HUES64 (cell line): ENCODE measurements at regions not wholly inside any gene's neighbourhood (a gene's known extent, or its start where the extent isn't known, plus 50 kb on each side); places are given as distances from the start of the nearest gene placed in this dataset.

Source experiments
- H3K27ac ChIP-seq: 2 replicates; pipeline ENCODE4 v1.7.0; 2013; ENCODE audit warnings: low read depth, low read length, inconsistent platforms
- H3K27me3 ChIP-seq: 2 replicates; pipeline ENCODE4 v1.6.1; 2013; ENCODE audit warnings: mild to moderate bottlenecking, low read length; ENCODE audit not compliant: insufficient read depth
- H3K36me3 ChIP-seq: 2 replicates; pipeline ENCODE4 v1.6.1; 2013; ENCODE audit warnings: mild to moderate bottlenecking, low read length; ENCODE audit not compliant: insufficient read depth
- H3K4me1 ChIP-seq: 2 replicates; pipeline ENCODE4 v1.6.1; 2013; ENCODE audit warnings: mild to moderate bottlenecking, low read length, moderate library complexity; ENCODE audit not compliant: insufficient read depth
- H3K4me3 ChIP-seq: 2 replicates; pipeline ENCODE4 v1.5.1; 2013; ENCODE audit warnings: mild to moderate bottlenecking, low read length, moderate library complexity
- H3K9ac ChIP-seq: 2 replicates; pipeline ENCODE4 v1.6.1; 2013; ENCODE audit warnings: mild to moderate bottlenecking, low read depth, low read length
- H3K9me3 ChIP-seq: 2 replicates; pipeline ENCODE4 v1.6.1; 2013; ENCODE audit warnings: low read depth, low read length; ENCODE audit not compliant: insufficient read depth
- WGBS: fragments of 150-250, 120-280 bp; methylation state at CpG from one replicate; pipeline ENCODE4 v1.1.7; 2013; ENCODE audit warnings: missing lambda C conversion rate; 5-methylcytosine and 5-hydroxymethylcytosine counted together

DNA sequence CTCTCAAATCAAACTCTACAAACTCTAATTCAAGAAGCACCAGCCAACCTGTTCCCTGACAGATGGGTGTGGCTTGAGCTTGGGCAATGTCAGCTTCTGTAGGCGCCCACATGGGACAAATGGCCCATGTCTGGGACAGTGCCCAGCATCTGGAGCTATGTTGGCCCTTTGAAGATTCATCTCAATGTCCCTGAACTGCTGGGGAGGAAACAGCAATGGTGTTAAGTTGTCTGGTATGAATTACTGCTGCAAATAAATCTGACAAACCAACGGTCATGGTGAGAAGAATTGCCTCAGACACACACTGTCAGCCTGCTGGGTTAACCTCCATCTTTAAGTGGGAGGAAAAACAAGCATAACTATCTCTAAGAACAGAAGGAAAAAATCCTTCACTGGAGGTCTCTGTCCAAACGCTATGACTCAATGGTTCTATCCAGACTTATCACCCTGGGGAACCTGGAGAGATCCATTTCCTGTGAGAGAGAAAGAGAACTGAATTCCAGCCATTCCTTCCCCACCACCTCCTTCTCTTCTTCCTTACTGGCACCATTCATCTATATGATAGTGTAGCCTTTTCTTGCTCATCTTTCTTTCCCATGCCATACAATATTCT lies 274.9 kb downstream of the CDH26 start:
- H3K4me3 ChIP-seq: no peak overlapping the region
- WGBS: 69% methylated on average over 3 of the region's 3 CpGs
- H3K9ac ChIP-seq: no peak overlapping the region
- H3K4me1 ChIP-seq: no peaks in the 10 kb centered on the region
- H3K27ac ChIP-seq: no peak overlapping the region
- no peaks in the 10 kb centered on the region for H3K36me3 ChIP-seq
- H3K27me3 ChIP-seq: no peaks in the 10 kb centered on the region
- no peaks in the 10 kb centered on the region for H3K9me3 ChIP-seq

DNA sequence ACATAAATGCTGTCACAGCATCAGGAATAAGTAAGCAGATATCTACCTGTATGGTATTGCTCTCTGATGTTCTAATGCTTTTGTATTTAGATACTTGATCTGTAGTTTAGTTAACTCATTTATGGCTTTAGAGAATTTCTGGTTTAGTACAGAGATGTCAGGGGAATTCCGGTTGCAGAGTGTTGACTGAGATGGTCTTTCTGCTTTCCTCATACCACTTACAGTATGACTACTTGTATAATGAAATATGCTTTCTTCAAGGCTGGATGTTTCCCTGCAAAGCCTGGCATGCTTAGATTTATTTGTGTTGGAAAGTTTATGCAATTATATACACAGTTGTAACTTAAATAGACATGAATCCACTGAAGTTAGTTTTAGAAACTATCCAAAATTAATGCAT lies 278.4 kb downstream of the CDH26 start:
- no peak overlapping the region for H3K9ac ChIP-seq
- H3K4me1 ChIP-seq: no peaks in the 10 kb centered on the region
- H3K27me3 ChIP-seq: no peaks in the 10 kb centered on the region
- H3K27ac ChIP-seq: no peak overlapping the region
- no peaks in the 10 kb centered on the region for H3K9me3 ChIP-seq
- H3K4me3 ChIP-seq: no peak overlapping the region
- no CpG with 5 or more reads among the region's 1 CpG for WGBS
- no peaks in the 10 kb centered on the region for H3K36me3 ChIP-seq

DNA sequence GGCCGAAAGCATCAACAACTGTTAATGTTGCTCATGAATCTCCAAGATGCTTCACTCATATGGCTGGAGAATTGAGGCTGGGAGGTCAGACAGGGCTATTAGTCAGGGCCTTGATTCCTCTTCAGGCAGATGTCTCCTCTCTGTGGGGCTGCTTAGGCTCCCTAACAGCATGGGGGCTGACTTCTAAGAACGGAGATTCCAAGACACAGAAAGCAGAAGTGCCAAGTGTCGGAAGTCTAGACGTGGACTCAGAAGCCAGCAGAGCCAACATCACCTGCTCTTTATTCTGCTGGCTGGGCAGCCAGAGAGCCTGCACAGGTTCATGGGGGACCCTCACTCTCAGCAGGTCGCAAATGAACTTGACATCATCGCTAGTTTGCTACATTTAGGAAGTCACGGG lies 279.8 kb downstream of the CDH26 start:
- 89% methylated on average over 7 of the region's 7 CpGs for WGBS
- Histone ChIP-seq H3K27me3 (no peaks in the 10 kb centered on the region), H3K9me3 (no peaks in the 10 kb centered on the region), H3K9ac (no peak overlapping the region), H3K36me3 (no peaks in the 10 kb centered on the region), H3K4me3 (no peak overlapping the region), H3K4me1 (no peaks in the 10 kb centered on the region), H3K27ac (no peak overlapping the region)

DNA sequence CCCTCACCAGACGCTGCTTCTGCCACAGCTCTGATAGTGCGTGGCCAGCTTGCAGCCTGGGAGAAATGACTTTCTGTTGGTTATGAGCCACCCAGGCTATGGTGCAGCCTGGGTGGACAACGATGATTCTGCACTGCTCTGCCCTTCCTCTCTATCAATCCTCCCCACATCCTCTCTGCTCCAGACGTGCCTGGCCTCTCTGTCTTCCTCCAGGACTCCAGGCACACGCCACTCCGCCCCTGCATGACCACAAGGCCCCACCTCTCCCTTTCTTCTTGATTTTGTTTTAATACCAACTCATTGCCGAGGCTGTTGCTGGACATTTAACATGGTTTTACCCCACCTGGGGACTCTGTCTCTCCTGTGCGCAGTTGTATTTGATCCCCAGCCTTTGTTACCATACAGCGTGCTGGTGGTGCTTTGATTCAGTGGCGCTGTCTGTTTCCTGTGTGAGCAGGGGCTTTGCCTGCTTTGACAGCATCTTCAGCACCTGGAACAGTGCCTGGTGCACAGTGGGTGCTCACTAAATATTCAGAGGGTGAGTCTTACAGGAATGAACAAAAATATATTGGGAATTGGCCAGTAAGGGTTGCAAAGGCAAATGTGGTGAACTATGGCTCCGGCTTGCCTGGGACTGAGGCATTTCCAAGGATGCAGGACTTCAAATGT lies 280.9 kb downstream of the CDH26 start:
- Histone ChIP-seq H3K36me3 (no peaks in the 10 kb centered on the region), H3K4me1 (no peaks in the 10 kb centered on the region), H3K9ac (no peak overlapping the region), H3K27ac (no peak overlapping the region), H3K9me3 (no peaks in the 10 kb centered on the region), H3K4me3 (no peak overlapping the region), H3K27me3 (no peaks in the 10 kb centered on the region)
- 89% methylated on average over 11 of the region's 11 CpGs for WGBS

DNA sequence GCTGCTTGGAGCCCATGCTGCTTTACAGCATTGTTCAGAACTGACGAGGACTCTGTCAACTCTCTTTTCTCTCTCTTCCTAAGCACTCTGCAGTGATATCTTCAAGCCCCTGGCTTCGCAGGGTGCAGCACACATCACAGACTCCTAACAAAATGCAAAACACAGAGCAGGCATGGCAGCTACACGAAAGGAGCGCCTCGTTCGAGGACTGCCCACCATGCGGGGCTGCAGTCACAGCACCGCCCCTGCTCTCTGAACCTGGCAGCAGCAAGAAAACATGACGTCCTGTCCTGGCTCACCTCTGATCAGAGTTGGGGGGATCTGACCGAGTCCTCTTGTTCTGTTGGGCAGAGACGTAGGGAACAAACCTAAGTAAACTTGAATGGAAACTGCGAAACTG lies 281.7 kb downstream of the CDH26 start:
- Histone ChIP-seq H3K9ac (no peak overlapping the region), H3K27ac (no peak overlapping the region), H3K27me3 (no peaks in the 10 kb centered on the region), H3K36me3 (no peaks in the 10 kb centered on the region), H3K4me3 (no peak overlapping the region), H3K4me1 (no peaks in the 10 kb centered on the region), H3K9me3 (no peaks in the 10 kb centered on the region)
- WGBS: 85% methylated on average over 12 of the region's 12 CpGs

DNA sequence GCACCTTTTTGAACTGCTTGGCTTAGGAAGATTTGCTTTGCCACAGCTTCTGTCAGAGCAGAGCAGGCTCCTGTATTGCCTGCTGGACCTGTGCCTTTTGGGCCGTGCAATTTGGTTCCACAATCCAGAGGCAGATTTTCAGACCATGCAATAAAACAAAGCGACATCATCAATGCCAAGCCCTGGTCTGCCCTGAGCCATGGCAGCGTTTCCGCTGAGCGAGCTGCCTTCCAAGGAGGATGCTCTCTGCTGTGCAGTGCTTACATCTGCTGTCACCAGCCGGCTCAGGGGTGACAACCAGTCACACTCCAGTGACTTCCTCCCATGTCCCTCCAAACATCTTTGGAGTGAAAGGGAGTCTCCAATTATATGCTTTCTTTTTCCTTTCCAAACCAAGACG lies 282.2 kb downstream of the CDH26 start:
- Histone ChIP-seq H3K36me3 (no peaks in the 10 kb centered on the region), H3K4me3 (no peak overlapping the region), H3K9ac (no peak overlapping the region), H3K27ac (no peak overlapping the region), H3K4me1 (no peaks in the 10 kb centered on the region), H3K9me3 (no peaks in the 10 kb centered on the region), H3K27me3 (no peaks in the 10 kb centered on the region)
- 95% methylated on average over 7 of the region's 7 CpGs for WGBS

DNA sequence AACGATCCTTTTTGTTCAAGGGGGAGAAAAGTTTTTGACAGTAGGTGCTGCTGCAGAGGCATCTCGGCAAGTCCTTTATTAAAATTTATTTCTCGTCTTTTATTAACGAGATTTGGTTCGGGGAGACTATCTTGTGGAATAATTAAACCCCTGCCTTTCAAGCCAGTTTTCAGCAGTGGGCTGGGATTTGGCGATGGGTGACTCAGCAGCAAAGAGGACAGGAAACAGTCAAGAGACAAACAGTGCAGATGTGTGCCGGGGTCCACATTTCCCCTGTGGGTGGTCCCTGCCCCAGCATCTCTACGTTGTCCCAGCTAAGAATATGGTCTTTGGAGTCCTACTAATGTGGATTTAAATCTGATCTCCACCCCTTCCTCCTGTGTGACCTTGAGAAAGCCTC lies 282.8 kb downstream of the CDH26 start:
- Histone ChIP-seq H3K36me3 (no peaks in the 10 kb centered on the region), H3K4me3 (no peak overlapping the region), H3K4me1 (no peaks in the 10 kb centered on the region), H3K27ac (no peak overlapping the region), H3K9ac (no peak overlapping the region), H3K27me3 (no peaks in the 10 kb centered on the region), H3K9me3 (no peaks in the 10 kb centered on the region)
- 92% methylated on average over 8 of the region's 8 CpGs for WGBS

DNA sequence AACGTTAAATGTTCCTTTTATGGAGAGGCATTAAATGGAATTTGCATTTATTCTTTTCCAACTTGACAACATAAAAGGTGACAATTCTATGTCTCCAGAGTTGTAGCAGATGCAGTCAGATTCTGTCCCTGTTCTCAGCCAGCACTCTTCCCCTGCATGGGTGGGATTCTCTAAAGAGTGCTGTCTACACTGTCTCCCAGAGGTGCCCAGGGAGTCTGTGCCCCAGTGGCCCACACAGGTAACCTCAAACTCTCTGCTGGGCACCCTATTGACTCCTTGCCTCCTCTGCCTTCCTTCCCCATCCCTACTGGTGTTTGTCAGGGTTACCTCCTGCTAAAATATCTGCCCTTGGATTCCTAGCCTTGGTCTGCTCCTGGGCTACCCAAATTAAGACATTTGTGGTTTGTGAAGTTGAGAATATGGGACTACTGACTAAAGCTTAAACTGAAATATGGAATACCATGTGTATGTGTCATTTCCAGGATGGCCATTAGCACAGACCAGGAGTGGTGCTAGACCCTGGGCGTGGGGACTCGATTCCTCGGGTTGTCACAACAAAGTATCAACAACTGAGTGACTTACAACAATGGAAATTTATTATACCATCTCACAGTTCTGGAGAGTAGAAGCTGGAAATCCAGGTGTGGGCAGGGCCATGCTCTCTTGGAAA lies 284.7 kb downstream of the CDH26 start:
- Histone ChIP-seq H3K4me3 (no peak overlapping the region), H3K9me3 (no peaks in the 10 kb centered on the region), H3K27me3 (no peaks in the 10 kb centered on the region), H3K36me3 (no peaks in the 10 kb centered on the region), H3K4me1 (no peaks in the 10 kb centered on the region), H3K27ac (no peak overlapping the region), H3K9ac (no peak overlapping the region)
- 94% methylated on average over 4 of the region's 4 CpGs for WGBS

DNA sequence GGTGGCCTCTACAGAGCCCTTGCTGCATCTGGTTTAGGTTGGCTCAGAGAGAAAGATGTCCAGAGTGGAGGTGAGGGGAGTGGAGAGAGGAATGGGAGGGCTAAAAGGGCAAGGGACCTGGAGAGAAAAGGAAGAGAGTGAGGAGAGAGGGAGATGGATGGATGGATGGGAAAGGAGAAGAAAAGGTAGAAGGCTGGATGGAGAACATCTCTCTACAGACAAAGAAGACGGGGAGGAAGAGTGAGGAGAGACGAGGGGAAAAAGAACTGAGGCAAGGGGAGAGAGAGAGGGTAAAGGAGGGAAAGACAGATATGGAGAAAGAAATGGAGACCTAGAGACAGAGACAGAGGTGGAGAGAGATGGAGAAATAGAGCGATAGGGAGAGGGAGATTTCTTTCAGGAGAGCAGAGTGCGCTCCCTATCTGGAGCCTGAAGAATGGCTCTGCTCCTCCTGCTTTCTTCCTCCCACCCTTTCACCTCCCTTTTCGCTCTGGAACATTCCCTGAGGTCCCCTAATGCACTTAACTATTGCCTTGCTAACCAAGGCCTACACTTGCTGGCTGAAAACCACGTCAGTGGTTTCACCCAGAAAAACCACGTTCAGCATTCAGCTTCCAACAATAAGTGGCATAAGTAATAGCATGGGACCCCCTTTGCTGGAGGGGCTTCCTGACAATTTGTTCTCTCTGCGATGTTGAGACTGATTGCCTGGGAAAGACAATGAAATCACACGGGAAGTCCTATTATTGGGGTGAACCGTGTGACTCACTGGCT lies 286.3 kb downstream of the CDH26 start:
- Histone ChIP-seq H3K27ac (no peak overlapping the region), H3K4me1 (no peaks in the 10 kb centered on the region), H3K4me3 (no peak overlapping the region), H3K9me3 (no peaks in the 10 kb centered on the region), H3K9ac (no peak overlapping the region), H3K36me3 (no peaks in the 10 kb centered on the region), H3K27me3 (no peaks in the 10 kb centered on the region)
- 92% methylated on average over 10 of the region's 10 CpGs for WGBS

DNA sequence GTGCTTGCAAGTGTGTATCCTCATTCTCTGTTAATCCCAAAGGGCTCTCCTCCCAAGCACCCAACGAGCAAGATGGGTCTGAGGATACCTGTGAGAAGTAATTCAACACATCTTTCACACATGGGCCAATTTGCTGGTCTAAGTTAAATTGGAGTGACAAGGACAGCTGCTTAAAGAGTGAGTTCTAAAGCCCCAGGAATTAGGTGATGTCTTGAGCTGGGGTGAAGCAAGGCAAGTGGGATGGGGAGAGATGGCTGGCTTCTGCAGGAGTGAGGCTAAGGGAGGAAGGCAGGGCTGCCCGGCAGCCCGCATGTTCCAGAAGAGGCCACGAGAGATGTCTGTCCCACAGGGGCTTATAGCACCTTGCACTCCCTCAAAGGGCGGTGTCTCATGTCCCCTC lies 288.5 kb downstream of the CDH26 start:
- WGBS: 98% methylated on average over 4 of the region's 5 CpGs
- Histone ChIP-seq H3K9ac (no peak overlapping the region), H3K4me3 (no peak overlapping the region), H3K36me3 (no peaks in the 10 kb centered on the region), H3K27me3 (no peaks in the 10 kb centered on the region), H3K9me3 (no peaks in the 10 kb centered on the region), H3K4me1 (no peaks in the 10 kb centered on the region), H3K27ac (no peak overlapping the region)

DNA sequence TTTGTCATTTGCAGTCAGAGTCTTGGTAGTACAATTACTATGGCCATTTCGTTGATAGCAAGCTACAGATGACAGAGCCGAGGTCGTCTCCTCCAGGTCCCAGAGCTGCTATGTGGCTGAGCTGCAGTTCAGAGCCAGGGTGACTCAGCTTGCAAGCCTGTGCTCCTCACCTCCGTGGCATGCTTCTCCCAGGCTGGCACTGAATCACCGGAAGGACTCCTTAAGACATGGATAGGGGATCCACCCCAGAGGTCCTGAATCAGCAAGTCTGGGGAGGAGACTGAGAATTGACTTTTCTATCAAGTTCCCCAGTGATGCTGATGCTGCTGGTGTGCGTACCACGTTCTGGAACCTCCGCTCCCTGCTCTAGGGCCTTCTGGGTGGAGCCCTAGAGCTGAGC lies 291.2 kb downstream of the CDH26 start:
- Histone ChIP-seq H3K27ac (no peak overlapping the region), H3K4me1 (no peaks in the 10 kb centered on the region), H3K27me3 (peaks cover 4% of the 10 kb centered on the region; the same call in 1 of the 2 replicates), H3K9me3 (no peaks in the 10 kb centered on the region), H3K36me3 (no peaks in the 10 kb centered on the region), H3K9ac (no peak overlapping the region), H3K4me3 (no peak overlapping the region)
- WGBS: 68% methylated on average over 8 of the region's 8 CpGs
